GM12878 (cell line): ENCODE measurements at regions not wholly inside any gene's neighbourhood (a gene's known extent, or its start where the extent isn't known, plus 50 kb on each side); places are given as distances from the start of the nearest gene placed in this dataset.

Source experiments
- ASH2L ChIP-seq: fragments of 300-600, 200-600 bp; sonication (generic); IDR thresholded peaks from 2 replicates; pipeline ENCODE4 v1.6.1; 2017; ENCODE audit warnings: low read depth, mild to moderate bottlenecking, borderline replicate concordance
- CTCF ChIP-seq, 3 experiments: IDR thresholded peaks in 2 of 3; conservative IDR thresholded peaks in 1 of 3; 2 replicates each; pipeline ENCODE4 v1.5.1; 2011; ENCODE audit warnings: low read depth in 3 of 3, low read length in 3 of 3, mild to moderate bottlenecking in 3 of 3, control low read depth in 2 of 3, moderate library complexity in 2 of 3, inconsistent platforms in 1 of 3, mixed read lengths in 1 of 3; ENCODE audit not compliant: control insufficient read depth in 2 of 3, insufficient read depth in 1 of 3; ENCODE audit errors: extremely low read depth in 1 of 3
- GABPA ChIP-seq: IDR thresholded peaks from 2 replicates; pipeline ENCODE4 v1.6.1; 2014; ENCODE audit warnings: antibody characterized with exemption, low read depth, mild to moderate bottlenecking, inconsistent platforms
- HDAC6 ChIP-seq: fragments of 200-600 bp; sonication (generic); IDR thresholded peaks from one replicate; pipeline ENCODE4 v1.8.0; 2017; ENCODE audit warnings: antibody characterized with exemption; ENCODE audit not compliant: unreplicated experiment
- RB1 ChIP-seq: fragments of 450-650 bp; formaldehyde crosslinking; IDR thresholded peaks from 2 replicates; pipeline ENCODE4 v1.6.1; 2017; ENCODE audit warnings: mild to moderate bottlenecking, borderline replicate concordance
- TCF7 ChIP-seq: IDR thresholded peaks from 2 replicates; pipeline ENCODE4 v1.6.1; 2014; ENCODE audit warnings: antibody characterized with exemption, borderline replicate concordance

- no peak for TF ChIP-seq HDAC6
- TF ChIP-seq TCF7 = no peak
- no peak for TF ChIP-seq GABPA
- no peak for TF ChIP-seq CTCF (IDR thresholded peaks at IDR 0.05 in 2 of 3, conservative IDR thresholded peaks at IDR 0.05 in 1 of 3; ENCODE audit: control insufficient read depth in 2 of 3, extremely low read depth in 1 of 3, insufficient read depth in 1 of 3, low read depth in 3 of 3, low read length in 3 of 3)
- no peak for TF ChIP-seq ASH2L
- TF ChIP-seq RB1 = no peak
Observed at GRCh38 chr21:28235169-28235895, 757.3 kb downstream of the LTN1 start.
